Breast epithelium (tissue), 4 donors: ENCODE measurements at regions not wholly inside any gene's neighbourhood (a gene's known extent, or its start where the extent isn't known, plus 50 kb on each side); places are given as distances from the start of the nearest gene placed in this dataset.

Experiments used
- DNase-seq, 2 donors: peaks; one replicate each; pipeline ENCODE4 v3.0.0-alpha.2; 2019; ENCODE audit warnings: low spot score in 2 of 2
- H3K27ac ChIP-seq, 2 donors: fragments of 200-600 bp; sonication (generic) in 1 of 2; one replicate each; pipeline ENCODE4 v1.5.1; 2016 to 2019; ENCODE audit warnings: mild to moderate bottlenecking in 1 of 2
- H3K27me3 ChIP-seq, 2 donors: fragments of 200-600 bp; sonication (generic) in 1 of 2; one replicate each; pipeline versions ENCODE4 v1.5.1 to v1.6.0; 2017 to 2019; ENCODE audit warnings: control low read depth in 1 of 2, mild to moderate bottlenecking in 1 of 2
- H3K36me3 ChIP-seq: fragments of 200-600 bp; one replicate; pipeline ENCODE4 v1.5.1; 2019
- H3K4me1 ChIP-seq, 2 donors: fragments of 200-600 bp; sonication (generic); one replicate each; pipeline ENCODE4 v1.5.1; 2016 to 2019; ENCODE audit warnings: control low read depth in 1 of 2
- H3K4me3 ChIP-seq, 3 donors: fragments of 200-600 bp; sonication (generic); 1 replicate in 2 of 3; 2 replicates in 1 of 3; pipeline ENCODE4 v1.5.1; 2016 to 2019; ENCODE audit warnings: mild to moderate bottlenecking in 3 of 3, moderate library complexity in 2 of 3
- H3K9me3 ChIP-seq, 2 donors: fragments of 200-600 bp; sonication (generic) in 1 of 2; one replicate each; pipeline ENCODE4 v1.5.1; 2016 to 2019; ENCODE audit warnings: control low read depth in 1 of 2
- POLR2A ChIP-seq: fragments of 450-650 bp; IDR thresholded peaks from one replicate; pipeline ENCODE4 v1.6.1; 2016; ENCODE audit warnings: antibody characterized with exemption, mild to moderate bottlenecking, moderate library complexity
- POLR2AphosphoS5 ChIP-seq, 3 donors: sonication (generic); formaldehyde crosslinking; IDR thresholded peaks; one replicate each; pipeline ENCODE4 v1.6.1; 2017; ENCODE audit warnings: antibody characterized with exemption in 3 of 3
- intact Hi-C: fragments of 100-400 bp; cut with DNase I; formaldehyde crosslinking; loops from one replicate; pipeline ENCODE4 v1.15.1; 2023; ENCODE audit warnings: low total_unique reads
- TF ChIP-seq, protein P1 (sequence below), 3 donors: fragments of 450-650 bp; IDR thresholded peaks; one replicate each; pipeline ENCODE4 v1.5.1; 2016 to 2017; ENCODE audit warnings: antibody characterized with exemption in 3 of 3, mild to moderate bottlenecking in 3 of 3, moderate library complexity in 3 of 3

DNA sequence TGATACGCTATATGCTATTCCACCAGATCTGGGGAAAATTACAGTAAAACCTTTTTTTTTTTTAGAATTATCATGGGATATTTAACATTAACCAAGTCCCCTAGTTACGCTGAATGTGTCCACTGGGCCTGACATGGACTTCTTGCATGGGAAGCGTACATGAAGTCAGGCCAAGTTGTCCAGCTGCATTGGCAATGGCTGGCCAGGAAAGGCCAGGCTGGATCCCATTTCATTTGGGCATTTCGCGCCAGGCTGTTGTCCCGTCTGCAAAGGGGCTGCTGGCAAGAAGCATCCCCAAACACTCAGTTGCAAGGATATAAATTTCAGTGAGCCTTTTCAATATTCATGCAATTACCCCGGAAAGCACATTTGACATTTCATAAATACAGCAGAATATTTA lies 933.3 kb downstream of the GRID1 start:
- H3K36me3 ChIP-seq, result no peaks in the 10 kb centered on the region
- TF ChIP-seq POLR2A (no peak), POLR2AphosphoS5 (IDR thresholded peaks at IDR 0.05) (no peak)
- TF ChIP-seq, protein P1, sequence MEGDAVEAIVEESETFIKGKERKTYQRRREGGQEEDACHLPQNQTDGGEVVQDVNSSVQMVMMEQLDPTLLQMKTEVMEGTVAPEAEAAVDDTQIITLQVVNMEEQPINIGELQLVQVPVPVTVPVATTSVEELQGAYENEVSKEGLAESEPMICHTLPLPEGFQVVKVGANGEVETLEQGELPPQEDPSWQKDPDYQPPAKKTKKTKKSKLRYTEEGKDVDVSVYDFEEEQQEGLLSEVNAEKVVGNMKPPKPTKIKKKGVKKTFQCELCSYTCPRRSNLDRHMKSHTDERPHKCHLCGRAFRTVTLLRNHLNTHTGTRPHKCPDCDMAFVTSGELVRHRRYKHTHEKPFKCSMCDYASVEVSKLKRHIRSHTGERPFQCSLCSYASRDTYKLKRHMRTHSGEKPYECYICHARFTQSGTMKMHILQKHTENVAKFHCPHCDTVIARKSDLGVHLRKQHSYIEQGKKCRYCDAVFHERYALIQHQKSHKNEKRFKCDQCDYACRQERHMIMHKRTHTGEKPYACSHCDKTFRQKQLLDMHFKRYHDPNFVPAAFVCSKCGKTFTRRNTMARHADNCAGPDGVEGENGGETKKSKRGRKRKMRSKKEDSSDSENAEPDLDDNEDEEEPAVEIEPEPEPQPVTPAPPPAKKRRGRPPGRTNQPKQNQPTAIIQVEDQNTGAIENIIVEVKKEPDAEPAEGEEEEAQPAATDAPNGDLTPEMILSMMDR (IDR thresholded peaks at IDR 0.05), result no peak

DNA sequence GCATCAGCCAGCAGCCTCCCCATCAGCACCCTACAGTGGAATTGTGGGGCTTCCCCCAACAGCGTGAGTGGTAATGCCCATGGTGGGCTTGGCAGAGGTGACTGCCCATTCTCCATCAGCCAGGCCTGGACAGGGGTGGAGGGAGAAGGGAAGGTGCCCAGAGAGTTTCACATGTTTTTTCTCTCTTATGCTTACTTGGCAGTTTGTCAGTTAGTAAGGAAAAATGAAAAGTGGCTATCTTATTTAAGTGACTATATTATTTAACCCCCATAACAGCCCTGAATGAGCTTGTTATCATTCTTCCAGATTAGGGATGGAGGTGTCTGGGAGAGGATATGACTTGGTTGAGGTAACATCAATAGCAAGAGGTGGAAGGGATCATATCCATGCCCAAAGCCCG lies 921.7 kb downstream of the GRID1 start:
- no peak overlapping the region for H3K4me3 ChIP-seq
- TF ChIP-seq POLR2A (no peak), POLR2AphosphoS5 (IDR thresholded peaks at IDR 0.05) (no peak)
- TF ChIP-seq, protein P1 (IDR thresholded peaks at IDR 0.05), result no peak
- no peaks in the 10 kb centered on the region for H3K4me1 ChIP-seq
- no peak for DNase-seq
- no peaks in the 10 kb centered on the region for H3K9me3 ChIP-seq
- intact Hi-C loops, result no loop called here
- H3K36me3 ChIP-seq, result no peaks in the 10 kb centered on the region
- H3K27me3 ChIP-seq, result no peaks in the 10 kb centered on the region
- no peak overlapping the region for H3K27ac ChIP-seq

More for the DNA sequence above, 933.3 kb downstream of the GRID1 start:
- H3K27ac ChIP-seq, result no peak overlapping the region
- intact Hi-C loops, result no loop called here
- no peak for DNase-seq
- no peak overlapping the region for H3K4me3 ChIP-seq
- no peaks in the 10 kb centered on the region for H3K9me3 ChIP-seq
- H3K4me1 ChIP-seq, result no peaks in the 10 kb centered on the region
- H3K27me3 ChIP-seq, result no peaks in the 10 kb centered on the region

DNA sequence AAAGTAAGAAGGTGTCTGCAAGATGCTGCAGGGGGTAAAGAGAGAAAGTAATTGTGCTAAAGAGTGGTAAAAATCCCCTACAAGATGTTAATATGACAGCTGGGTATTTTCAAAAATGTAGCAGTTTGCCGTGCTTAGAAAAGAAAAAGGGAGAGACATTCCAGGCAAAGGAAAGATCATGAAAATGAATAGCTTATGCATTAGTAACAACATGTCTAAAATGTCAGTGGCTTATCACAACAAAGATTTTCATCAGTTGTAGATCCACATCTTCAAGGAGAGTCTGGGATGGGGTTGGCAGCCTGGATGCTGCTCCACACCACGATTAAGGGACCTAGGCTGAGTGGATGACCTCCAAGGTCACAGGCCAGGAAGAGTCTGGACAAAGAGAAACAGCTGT lies 920.9 kb downstream of the GRID1 start:
- TF ChIP-seq, protein P1 (IDR thresholded peaks at IDR 0.05), result no peak
- TF ChIP-seq POLR2A (no peak), POLR2AphosphoS5 (IDR thresholded peaks at IDR 0.05) (no peak)
- Histone ChIP-seq H3K9me3 (no peaks in the 10 kb centered on the region), H3K4me3 (no peak overlapping the region), H3K4me1 (no peaks in the 10 kb centered on the region), H3K27ac (no peak overlapping the region), H3K27me3 (no peaks in the 10 kb centered on the region), H3K36me3 (no peaks in the 10 kb centered on the region)
- no peak for DNase-seq
- intact Hi-C loops, result no loop called here

DNA sequence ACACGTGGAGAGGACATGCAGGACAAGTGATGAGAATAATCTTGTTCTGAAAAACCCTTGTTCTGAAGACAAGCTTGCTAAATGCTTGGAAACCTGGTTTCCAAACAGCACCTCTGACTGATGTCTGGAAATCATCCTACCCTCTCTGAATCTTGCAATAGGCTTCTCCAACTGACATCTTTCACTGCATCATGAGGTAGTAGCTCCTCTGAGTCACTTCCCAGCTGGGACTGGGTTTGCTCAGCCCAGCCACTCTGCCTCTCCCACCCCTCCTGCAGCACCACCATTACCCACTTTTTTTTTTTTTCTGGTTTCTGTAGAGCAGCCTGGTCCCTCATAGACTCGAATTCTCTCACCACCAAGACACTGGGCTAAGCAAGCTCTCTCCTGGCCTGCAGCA lies 919.8 kb downstream of the GRID1 start:
- intact Hi-C loops, result no loop called here
- H3K9me3 ChIP-seq, result no peaks in the 10 kb centered on the region
- no peak overlapping the region for H3K27ac ChIP-seq
- TF ChIP-seq POLR2A, result no peak
- no peaks in the 10 kb centered on the region for H3K4me1 ChIP-seq
- H3K36me3 ChIP-seq, result no peaks in the 10 kb centered on the region
- no peak overlapping the region for H3K4me3 ChIP-seq
- no peak for DNase-seq
- no peaks in the 10 kb centered on the region for H3K27me3 ChIP-seq

DNA sequence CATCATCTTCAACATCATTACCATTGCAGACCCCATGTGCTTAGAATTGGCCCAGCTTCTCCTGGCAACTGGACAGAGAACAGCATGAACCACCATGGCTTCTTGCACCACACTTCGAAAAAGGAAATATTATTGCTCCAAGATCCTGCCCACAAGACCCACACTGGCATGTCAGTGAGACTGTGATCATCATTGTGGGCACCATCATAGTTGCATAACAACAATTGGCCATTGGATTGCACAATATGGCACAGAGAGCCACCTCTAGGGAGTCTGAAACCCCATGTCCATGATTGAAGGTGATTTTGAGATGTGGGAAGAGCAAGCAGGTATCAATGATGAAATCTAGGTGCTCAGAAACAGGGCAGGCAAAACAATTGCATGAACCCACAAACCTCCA lies 918.9 kb downstream of the GRID1 start:
- no peaks in the 10 kb centered on the region for H3K4me1 ChIP-seq
- no peak overlapping the region for H3K4me3 ChIP-seq
- DNase-seq, result no peak
- H3K36me3 ChIP-seq, result no peaks in the 10 kb centered on the region
- no peaks in the 10 kb centered on the region for H3K9me3 ChIP-seq
- no peak for TF ChIP-seq POLR2AphosphoS5 (IDR thresholded peaks at IDR 0.05)
- TF ChIP-seq POLR2A, result no peak
- TF ChIP-seq, protein P1 (IDR thresholded peaks at IDR 0.05), result no peak
- H3K27me3 ChIP-seq, result no peaks in the 10 kb centered on the region
- no peak overlapping the region for H3K27ac ChIP-seq
- intact Hi-C loops, result no loop called here

DNA sequence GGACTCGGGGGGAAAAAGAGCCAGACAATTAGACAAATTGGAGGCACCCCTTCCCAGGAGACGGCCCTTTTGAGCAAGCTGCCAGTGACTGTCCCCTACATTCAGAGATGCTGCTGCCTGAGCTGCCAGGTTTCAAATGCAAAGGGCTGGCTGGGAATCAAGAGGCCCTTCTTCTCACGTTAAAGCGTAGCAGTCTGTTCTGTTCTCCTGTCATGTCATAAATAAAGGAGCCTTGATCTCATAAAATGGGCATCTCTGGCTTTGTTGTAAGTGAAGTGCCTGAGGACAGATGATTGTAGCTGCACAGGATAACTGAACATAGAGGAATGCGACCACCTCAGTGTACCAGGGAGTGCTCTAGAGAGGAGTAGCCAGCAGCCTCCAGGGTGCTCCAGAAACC lies 917.9 kb downstream of the GRID1 start:
- Histone ChIP-seq H3K9me3 (no peaks in the 10 kb centered on the region), H3K4me1 (no peaks in the 10 kb centered on the region), H3K4me3 (no peak overlapping the region), H3K36me3 (no peaks in the 10 kb centered on the region), H3K27me3 (no peaks in the 10 kb centered on the region), H3K27ac (no peak overlapping the region)
- TF ChIP-seq, protein P1 (IDR thresholded peaks at IDR 0.05), result no peak
- TF ChIP-seq POLR2AphosphoS5 (IDR thresholded peaks at IDR 0.05) (no peak), POLR2A (no peak)
- DNase-seq, result no peak
- intact Hi-C loops, result no loop called here
